Heart right ventricle (tissue), 16 donors: ENCODE measurements at regions not wholly inside any gene's neighbourhood (a gene's known extent, or its start where the extent isn't known, plus 50 kb on each side); places are given as distances from the start of the nearest gene placed in this dataset.

ENCODE experiments used
- ATAC-seq, 8 donors: fragments of 200-7000 bp; cut with Tn5 transposase; one replicate each; pipeline ENCODE4 v1.9.1; 2020; ENCODE audit warnings: mild to moderate bottlenecking in 8 of 8, moderate library complexity in 8 of 8, moderate number of reproducible peaks in 1 of 8
- DNase-seq, 2 donors: peaks; one replicate each; pipeline ENCODE4 v3.0.0-alpha.2; 2020
- H3K27ac ChIP-seq, 10 donors: fragments of 200-600 bp; sonication (generic) in 2 of 10; one replicate each; pipeline versions ENCODE4 v1.5.0 to v1.8.0; 2020 to 2022; ENCODE audit warnings: mild to moderate bottlenecking in 3 of 10
- H3K27me3 ChIP-seq, 7 donors: fragments of 200-600 bp; one replicate each; pipeline ENCODE4 v1.8.0; 2021 to 2022; ENCODE audit warnings: mild to moderate bottlenecking in 2 of 7
- H3K36me3 ChIP-seq, 9 donors: fragments of 200-600 bp; sonication (generic) in 1 of 9; one replicate each; pipeline versions ENCODE4 v1.5.0 to v1.8.0; 2020 to 2022; ENCODE audit warnings: mild to moderate bottlenecking in 2 of 9
- H3K4me1 ChIP-seq, 9 donors: fragments of 200-600 bp; sonication (generic) in 1 of 9; one replicate each; pipeline versions ENCODE4 v1.5.0 to v1.8.0; 2020 to 2022; ENCODE audit warnings: mild to moderate bottlenecking in 4 of 9
- H3K4me3 ChIP-seq, 10 donors: fragments of 200-600 bp; sonication (generic) in 2 of 10; one replicate each; pipeline versions ENCODE4 v1.5.0 to v1.8.0; 2020 to 2022; ENCODE audit warnings: mild to moderate bottlenecking in 7 of 10, moderate library complexity in 2 of 10
- H3K9me3 ChIP-seq, 11 donors: fragments of 200-600 bp in 10 of 11; sonication (generic) in 2 of 11; one replicate each; pipeline versions ENCODE4 v1.5.0 to v1.8.0; 2013 to 2022; ENCODE audit warnings: mild to moderate bottlenecking in 2 of 11, control low read depth in 1 of 11, moderate library complexity in 1 of 11
- CTCF ChIP-seq, 9 donors: fragments of 200-600 bp; sonication (generic) in 2 of 9; IDR thresholded peaks; one replicate each; pipeline versions ENCODE4 v1.5.0 to v1.8.0; 2021 to 2022; ENCODE audit warnings: antibody characterized with exemption in 9 of 9, mild to moderate bottlenecking in 5 of 9, moderate library complexity in 1 of 9
- WGBS, 2 donors: extraction: QIAGEN DNeasy Blood & Tissue Kit; methylation state at CpG; one replicate each; pipeline ENCODE4 v1.1.7; 2013; ENCODE audit warnings: inconsistent platforms in 1 of 2; 5-methylcytosine and 5-hydroxymethylcytosine counted together
- intact Hi-C, 10 donors: fragments of 100-400 bp; cut with DNase I; formaldehyde crosslinking; loops; one replicate each; pipeline versions ENCODE4 v1.11.1 to v1.14.2; 2022
- donor health status: Arrhythmogenic right ventricular cardiomyopathy.
- donor health status: ischemic (EF 13 %, LVEDD 7.1; RV severe dilation, severe dysfunction).
- donor health status: healthy with polysubstance abuse.
- donor health status: DM: no; HTN: yes; CAD: no.
- donor health status: DM: no; HTN: no; CAD: no.
- donor health status: ischemic (EF 25% LVEDD 6.9; RV normal size, moderate dysfunction).
- donor health status: ischemic (EF 25% LVEDD 5.7; RV mildly dilated, moderate dysfunction).
- donor health status: healthy.
- donor health status: DM: yes; HTN: yes; CAD: no.
- donor health status: Ischemic cardiomyopathy.
- donor health status: ischemic (EF 35%, LVEDD 5.7; RV mildly dilated, moderate dysfunction).
- donor health status: nonischemic (EF 11% LVEDD 7.7; RV severe dilation, severe dysfunction).
- donor health status: DM: yes; HTN: yes; CAD: no.
- donor health status: PGD.
- donor health status: ischemic (EF 29% LVEDD 5.4; RV normal size, mild dysfunction).
- donor health status: nonischemic (EF 23%, LVEDD 6.1; RV moderate dilation, normal function).

DNA sequence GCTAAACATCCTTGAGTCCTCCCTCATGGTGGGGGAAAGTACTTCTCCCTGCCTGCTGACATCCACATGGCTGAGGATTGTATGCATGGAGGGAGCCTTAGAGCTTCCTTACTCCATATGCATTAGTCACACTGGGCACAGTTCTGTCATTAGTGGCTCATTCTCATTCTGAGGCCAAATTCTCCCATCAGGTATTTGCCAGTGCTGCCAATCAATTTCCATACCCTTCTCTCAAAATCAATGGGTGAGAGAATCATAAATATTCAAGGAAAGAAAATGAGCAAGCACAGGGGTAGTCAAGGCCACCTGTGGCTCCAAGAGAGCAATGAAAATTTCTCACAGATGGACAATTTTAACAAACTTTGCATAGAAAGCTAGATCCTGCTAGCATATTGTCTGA, 422.6 kb upstream of the SETBP1 start:
- ATAC-seq (no peak), DNase-seq (no peak)
- Histone ChIP-seq H3K36me3 (no peaks in the 10 kb centered on the region), H3K27me3 (no peaks in the 10 kb centered on the region), H3K4me3 (no peak overlapping the region), H3K4me1 (no peaks in the 10 kb centered on the region), H3K9me3 (peaks cover 0 to 23% (median 11%) of the 10 kb centered on the region in 11 donors), H3K27ac (no peak overlapping the region)
- intact Hi-C loops: no loop called here
- no peak for TF ChIP-seq CTCF (IDR thresholded peaks at IDR 0.05)

DNA sequence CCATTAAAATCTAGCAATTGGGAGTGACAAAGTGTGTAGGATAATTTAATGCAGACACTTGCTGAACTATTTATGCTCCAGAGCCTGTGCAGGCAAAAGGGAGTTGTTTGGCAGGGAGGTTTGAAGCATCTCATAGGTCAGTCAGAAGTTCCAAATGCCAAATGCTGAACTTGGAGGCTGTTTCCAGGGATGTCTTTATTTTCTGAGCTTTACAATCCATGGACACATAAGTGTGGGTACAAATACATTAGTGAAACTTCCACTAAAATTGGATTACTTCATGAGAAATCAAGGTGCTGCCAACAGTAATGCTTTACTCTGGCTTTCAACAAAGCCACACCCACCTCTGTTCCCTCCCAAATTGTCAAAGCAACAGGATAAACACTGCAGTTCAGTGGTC, 422.1 kb upstream of the SETBP1 start:
- H3K9me3 ChIP-seq: peaks cover 0 to 27% (median 11%) of the 10 kb centered on the region in 11 donors
- intact Hi-C loops: no loop called here
- no peaks in the 10 kb centered on the region for H3K4me1 ChIP-seq
- H3K27ac ChIP-seq: no peak overlapping the region
- no peaks in the 10 kb centered on the region for H3K36me3 ChIP-seq
- no peaks in the 10 kb centered on the region for H3K27me3 ChIP-seq
- no peak for TF ChIP-seq CTCF (IDR thresholded peaks at IDR 0.05)
- no peak for ATAC-seq
- H3K4me3 ChIP-seq: no peak overlapping the region
- DNase-seq: no peak

GRCh38 chr18:44259610-44260009, 421.1 kb upstream of the SETBP1 start:
- no peak overlapping the region for H3K4me3 ChIP-seq
- DNase-seq (no peak), ATAC-seq (no peak)
- no peak for TF ChIP-seq CTCF (IDR thresholded peaks at IDR 0.05)
- no peaks in the 10 kb centered on the region for H3K4me1 ChIP-seq
- H3K9me3 ChIP-seq: peaks cover 0 to 27% (median 11%) of the 10 kb centered on the region in 11 donors
- no peak overlapping the region for H3K27ac ChIP-seq
- WGBS, 2 donors: 75 to 90% methylated on average over 3 of the region's 3 CpGs
- intact Hi-C loops: no loop called here
- no peaks in the 10 kb centered on the region for H3K27me3 ChIP-seq
- no peaks in the 10 kb centered on the region for H3K36me3 ChIP-seq

- Histone ChIP-seq H3K4me3 (no peak overlapping the region), H3K27ac (no peak overlapping the region), H3K27me3 (no peaks in the 10 kb centered on the region), H3K9me3 (peaks cover 0 to 27% (median 11%) of the 10 kb centered on the region in 11 donors), H3K4me1 (no peaks in the 10 kb centered on the region), H3K36me3 (no peaks in the 10 kb centered on the region)
- no peak for ATAC-seq
- WGBS, 2 donors: 76 to 87% methylated on average over 3 of the region's 3 CpGs
- TF ChIP-seq CTCF (IDR thresholded peaks at IDR 0.05): no peak
- intact Hi-C loops: no loop called here
- no peak for DNase-seq
Measured at GRCh38 chr18:44265437-44265836, 415.3 kb upstream of the SETBP1 start.

- H3K4me3 ChIP-seq: no peak overlapping the region
- TF ChIP-seq CTCF (IDR thresholded peaks at IDR 0.05): no peak
- no peaks in the 10 kb centered on the region for H3K4me1 ChIP-seq
- DNase-seq (no peak), ATAC-seq (no peak)
- 69 to 80% methylated on average over 1 of the region's 1 CpG for WGBS, 2 donors
- intact Hi-C loops: no loop called here
- no peaks in the 10 kb centered on the region for H3K9me3 ChIP-seq
- no peak overlapping the region for H3K27ac ChIP-seq
- no peaks in the 10 kb centered on the region for H3K36me3 ChIP-seq
- no peaks in the 10 kb centered on the region for H3K27me3 ChIP-seq
Measured at GRCh38 chr18:44273298-44273697, 407.4 kb upstream of the SETBP1 start.
